ENCODE measurements at regions not wholly inside any gene's neighbourhood (a gene's known extent, or its start where the extent isn't known, plus 50 kb on each side); places are given as distances from the start of the nearest gene placed in this dataset.

DNA sequence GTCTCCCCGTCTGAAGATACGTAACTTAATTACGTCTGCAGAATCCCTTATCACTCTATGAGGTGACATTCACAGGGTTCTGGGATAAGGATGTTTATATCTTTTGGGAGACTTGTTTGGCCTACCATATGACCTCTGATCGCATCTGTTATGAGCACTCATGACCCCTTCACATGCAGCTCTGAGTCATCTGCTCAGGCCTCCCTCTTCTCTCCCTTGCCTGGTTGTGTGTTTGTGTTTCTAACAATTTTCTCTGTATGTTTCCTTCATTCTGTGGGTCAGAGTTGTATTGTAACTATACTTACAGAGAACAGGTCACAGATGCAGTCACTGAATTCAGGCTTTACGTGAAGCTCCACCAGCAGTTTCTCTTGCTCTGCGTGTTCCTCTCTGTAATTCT lies 330.6 kb downstream of the TENT4A start:
- H3K36me3 ChIP-seq (ENCODE audit: control insufficient read depth in 3 of 3, insufficient read depth in 2 of 3, low read depth in 1 of 3, low read length in 3 of 3) = no peaks in the 10 kb centered on the region
- no peak for FAIRE-seq
- no peaks in the 10 kb centered on the region for H3K4me1 ChIP-seq (ENCODE audit: control insufficient read depth in 3 of 3, insufficient read depth in 2 of 3, low read depth in 1 of 3, low read length in 2 of 3)
- no peak overlapping the region for H3K4me3 ChIP-seq (ENCODE audit: low read depth in 1 of 3, low read length in 3 of 3)
- no peak for DNase-seq
- WGBS, 3 donors = 65 to 79% (median 69%) methylated on average over 6 of the region's 6 CpGs
- H3K27me3 ChIP-seq (ENCODE audit: control insufficient read depth in 3 of 3, insufficient read depth in 3 of 3, low read length in 3 of 3) = no peaks in the 10 kb centered on the region
- H3K27ac ChIP-seq (ENCODE audit: low read depth in 1 of 3, low read length in 2 of 3) = no peak overlapping the region
- H3K9me3 ChIP-seq (ENCODE audit: control insufficient read depth in 2 of 2, insufficient read depth in 1 of 2, low read depth in 1 of 2, low read length in 1 of 2) = no peaks in the 10 kb centered on the region

DNA sequence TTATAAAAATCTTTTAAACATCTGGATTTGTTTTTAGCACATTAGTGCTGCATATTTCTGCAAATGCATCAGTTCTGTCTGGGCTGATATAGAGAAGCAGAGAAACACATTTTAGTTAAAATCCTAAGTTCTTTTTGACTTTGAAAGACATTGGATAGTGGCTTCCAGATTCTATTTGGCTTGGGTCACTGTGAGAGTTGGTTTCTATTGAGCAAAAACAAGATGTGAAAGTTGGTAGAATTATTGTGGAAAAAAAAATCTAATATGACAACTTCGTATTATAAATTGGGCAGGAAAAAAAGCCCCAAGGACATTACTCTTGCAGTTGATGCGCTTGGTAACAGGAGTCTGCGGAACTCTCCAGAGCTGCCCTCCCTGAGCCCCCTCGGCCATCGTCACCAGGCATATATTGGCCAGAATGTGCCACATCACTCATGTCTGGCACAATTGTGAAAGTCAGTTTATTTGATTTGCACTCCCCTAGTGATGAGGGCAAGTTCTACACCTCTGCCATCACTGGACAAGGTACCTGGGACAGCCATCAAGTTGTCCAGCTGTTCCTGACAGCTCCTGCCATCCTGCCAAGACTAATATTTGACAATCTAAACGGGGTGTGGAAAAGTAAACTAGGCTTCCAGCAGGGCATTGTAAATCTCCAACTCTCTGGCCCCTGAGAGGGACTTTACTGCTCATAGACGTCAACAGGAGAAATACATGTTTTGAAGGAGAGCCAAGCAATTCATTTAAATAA lies 334.5 kb downstream of the TENT4A start:
- DNase-seq (peak; percentile 20 to 46), FAIRE-seq (no peak)
- no peaks in the 10 kb centered on the region for H3K36me3 ChIP-seq (ENCODE audit: control insufficient read depth in 3 of 3, insufficient read depth in 2 of 3, low read depth in 1 of 3, low read length in 3 of 3)
- no peaks in the 10 kb centered on the region for H3K9me3 ChIP-seq (ENCODE audit: control insufficient read depth in 2 of 2, insufficient read depth in 1 of 2, low read depth in 1 of 2, low read length in 1 of 2)
- no peaks in the 10 kb centered on the region for H3K4me1 ChIP-seq (ENCODE audit: control insufficient read depth in 3 of 3, insufficient read depth in 2 of 3, low read depth in 1 of 3, low read length in 2 of 3)
- 42 to 69% (median 50%) methylated on average over 7 of the region's 7 CpGs for WGBS, 3 donors
- H3K27ac ChIP-seq (ENCODE audit: low read depth in 1 of 3, low read length in 2 of 3) = no peak overlapping the region
- no peak overlapping the region for H3K4me3 ChIP-seq (ENCODE audit: low read depth in 1 of 3, low read length in 3 of 3)
- H3K27me3 ChIP-seq (ENCODE audit: control insufficient read depth in 3 of 3, insufficient read depth in 3 of 3, low read length in 3 of 3) = no peaks in the 10 kb centered on the region

DNA sequence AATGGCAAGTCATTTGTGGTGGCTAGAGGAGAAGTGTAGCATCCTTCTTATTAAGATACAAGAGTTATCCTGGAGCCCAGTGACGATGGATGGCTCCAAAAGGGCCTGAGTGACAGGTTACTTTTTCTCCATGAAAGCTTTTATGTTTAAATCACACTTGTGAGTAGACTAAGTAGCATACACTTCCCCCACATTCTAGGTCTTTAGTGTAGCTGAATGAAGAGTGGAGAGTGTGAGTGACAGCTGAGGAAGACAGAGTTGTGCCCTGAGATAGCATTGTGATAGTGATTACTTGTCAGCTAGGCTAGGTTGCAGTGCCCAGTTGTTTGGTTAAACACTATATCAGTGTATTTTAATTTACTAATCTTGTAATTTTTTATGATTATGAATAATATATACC lies 337.8 kb downstream of the TENT4A start:
- FAIRE-seq (no peak), DNase-seq (no peak)
- no peaks in the 10 kb centered on the region for H3K27me3 ChIP-seq (ENCODE audit: control insufficient read depth in 3 of 3, insufficient read depth in 3 of 3, low read length in 3 of 3)
- peaks cover 0 to 3% of the 10 kb centered on the region in 2 donors for H3K9me3 ChIP-seq (ENCODE audit: control insufficient read depth in 2 of 2, insufficient read depth in 1 of 2, low read depth in 1 of 2, low read length in 1 of 2)
- H3K4me1 ChIP-seq (ENCODE audit: control insufficient read depth in 3 of 3, insufficient read depth in 2 of 3, low read depth in 1 of 3, low read length in 2 of 3) = no peaks in the 10 kb centered on the region
- WGBS, 3 donors = 74 to 79% (median 74%) methylated on average over 1 of the region's 1 CpG
- H3K4me3 ChIP-seq (ENCODE audit: low read depth in 1 of 3, low read length in 3 of 3) = no peak overlapping the region
- no peaks in the 10 kb centered on the region for H3K36me3 ChIP-seq (ENCODE audit: control insufficient read depth in 3 of 3, insufficient read depth in 2 of 3, low read depth in 1 of 3, low read length in 3 of 3)
- H3K27ac ChIP-seq (ENCODE audit: low read depth in 1 of 3, low read length in 2 of 3) = no peak overlapping the region

DNA sequence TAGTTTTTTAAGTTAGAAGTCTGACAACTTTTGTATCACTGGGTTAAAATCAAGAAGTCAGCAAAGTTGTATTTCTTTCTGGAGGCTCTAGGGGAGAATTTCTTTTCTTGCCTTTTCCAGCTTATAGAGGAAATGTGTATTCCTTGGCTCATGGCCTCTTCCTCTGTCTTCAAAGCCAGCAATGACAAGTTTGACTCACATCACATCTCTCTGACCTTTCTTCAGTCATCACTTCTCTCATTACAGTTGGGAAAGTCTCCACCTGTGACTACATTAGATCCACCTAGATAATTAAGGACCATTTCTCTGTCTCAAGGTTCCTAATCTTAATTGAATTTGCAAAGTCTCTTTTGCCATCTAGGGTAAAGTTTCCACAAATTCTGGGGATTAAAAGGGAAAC lies 339.9 kb downstream of the TENT4A start:
- Histone ChIP-seq H3K4me3 (ENCODE audit: low read depth in 1 of 3, low read length in 3 of 3) (no peak overlapping the region), H3K4me1 (ENCODE audit: control insufficient read depth in 3 of 3, insufficient read depth in 2 of 3, low read depth in 1 of 3, low read length in 2 of 3) (no peaks in the 10 kb centered on the region), H3K9me3 (ENCODE audit: control insufficient read depth in 2 of 2, insufficient read depth in 1 of 2, low read depth in 1 of 2, low read length in 1 of 2) (peaks cover 0 to 3% of the 10 kb centered on the region in 2 donors), H3K27me3 (ENCODE audit: control insufficient read depth in 3 of 3, insufficient read depth in 3 of 3, low read length in 3 of 3) (no peaks in the 10 kb centered on the region), H3K36me3 (ENCODE audit: control insufficient read depth in 3 of 3, insufficient read depth in 2 of 3, low read depth in 1 of 3, low read length in 3 of 3) (no peaks in the 10 kb centered on the region), H3K27ac (ENCODE audit: low read depth in 1 of 3, low read length in 2 of 3) (no peak overlapping the region)
- no peak for FAIRE-seq
- DNase-seq = no peak

DNA sequence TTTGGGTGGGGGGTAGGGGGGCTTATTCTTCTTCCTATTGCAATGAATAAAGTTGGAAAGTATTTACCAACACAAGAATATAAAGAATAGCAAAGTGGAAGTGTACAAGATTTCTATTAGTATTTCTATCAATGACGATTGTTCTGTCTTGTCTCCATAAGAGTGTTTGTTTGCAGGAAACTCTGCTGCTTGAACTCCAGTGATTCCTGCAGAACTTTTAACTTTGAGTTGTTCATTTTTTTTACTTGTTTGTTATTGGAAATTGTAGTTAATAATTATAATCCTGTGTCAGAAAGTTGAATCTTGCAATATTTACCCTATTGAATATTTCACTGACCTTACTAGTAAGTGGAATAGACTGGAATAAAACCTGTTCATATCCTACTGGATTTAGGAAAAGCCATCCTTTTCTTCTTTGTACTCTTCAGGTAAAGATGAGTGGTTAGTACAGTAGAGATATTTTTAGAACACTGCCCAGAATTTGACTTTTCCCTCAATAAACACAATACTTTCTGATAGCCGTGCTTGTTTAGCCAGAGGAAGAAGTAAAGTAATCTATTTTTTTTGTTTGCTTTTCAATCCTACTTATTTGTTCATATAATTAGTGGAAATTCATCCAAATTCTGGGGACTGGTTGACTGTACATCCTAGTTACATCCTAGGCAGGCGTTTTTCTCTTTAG lies 340.4 kb downstream of the TENT4A start:
- FAIRE-seq (no peak), DNase-seq (no peak)
- peaks cover 0 to 3% of the 10 kb centered on the region in 2 donors for H3K9me3 ChIP-seq (ENCODE audit: control insufficient read depth in 2 of 2, insufficient read depth in 1 of 2, low read depth in 1 of 2, low read length in 1 of 2)
- no peaks in the 10 kb centered on the region for H3K36me3 ChIP-seq (ENCODE audit: control insufficient read depth in 3 of 3, insufficient read depth in 2 of 3, low read depth in 1 of 3, low read length in 3 of 3)
- no peak overlapping the region for H3K4me3 ChIP-seq (ENCODE audit: low read depth in 1 of 3, low read length in 3 of 3)
- no peaks in the 10 kb centered on the region for H3K4me1 ChIP-seq (ENCODE audit: control insufficient read depth in 3 of 3, insufficient read depth in 2 of 3, low read depth in 1 of 3, low read length in 2 of 3)
- WGBS, 3 donors = 48 to 71% (median 53%) methylated on average over 3 of the region's 3 CpGs
- H3K27me3 ChIP-seq (ENCODE audit: control insufficient read depth in 3 of 3, insufficient read depth in 3 of 3, low read length in 3 of 3) = no peaks in the 10 kb centered on the region
- H3K27ac ChIP-seq (ENCODE audit: low read depth in 1 of 3, low read length in 2 of 3) = no peak overlapping the region

DNA sequence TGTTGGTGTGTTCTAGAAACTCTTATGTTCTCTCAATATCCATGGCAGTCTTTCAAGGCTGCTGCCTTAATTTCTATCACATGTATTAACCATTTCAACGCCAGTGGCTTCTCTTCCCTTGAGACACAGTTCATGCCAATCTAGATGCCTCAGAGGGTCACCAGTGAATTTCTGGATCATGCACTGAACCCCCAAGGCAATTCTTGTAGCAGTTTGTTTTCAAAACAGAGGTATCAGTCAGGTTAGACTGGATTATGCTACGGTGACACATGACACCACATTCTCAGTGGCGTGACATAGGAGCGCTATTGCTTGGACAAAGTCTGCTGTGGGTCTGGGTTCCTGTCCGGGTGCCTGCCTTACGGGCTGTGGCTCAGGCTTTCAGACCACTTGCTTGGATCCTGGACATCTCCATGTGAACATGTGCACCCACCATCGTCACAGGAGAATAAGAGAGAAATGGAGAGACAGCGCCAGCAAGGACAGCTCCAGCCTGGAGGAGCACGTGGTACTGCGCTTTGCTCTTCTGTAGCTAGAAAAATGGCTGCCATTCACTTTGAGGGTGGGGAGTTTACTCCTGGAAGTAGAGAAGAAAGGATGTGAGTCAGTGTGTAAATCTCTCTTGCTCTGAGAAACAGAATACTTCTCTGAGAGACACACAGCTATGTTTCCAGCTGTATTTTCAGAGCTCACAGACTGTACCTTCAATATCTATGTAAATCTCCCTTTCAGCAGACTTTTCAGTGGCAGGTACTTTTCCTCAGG lies 329.3 kb upstream of the ADCY2 start:
- 82 to 88% (median 82%) methylated on average over 10 of the region's 10 CpGs for WGBS, 3 donors
- FAIRE-seq (no peak), DNase-seq (no peak)

DNA sequence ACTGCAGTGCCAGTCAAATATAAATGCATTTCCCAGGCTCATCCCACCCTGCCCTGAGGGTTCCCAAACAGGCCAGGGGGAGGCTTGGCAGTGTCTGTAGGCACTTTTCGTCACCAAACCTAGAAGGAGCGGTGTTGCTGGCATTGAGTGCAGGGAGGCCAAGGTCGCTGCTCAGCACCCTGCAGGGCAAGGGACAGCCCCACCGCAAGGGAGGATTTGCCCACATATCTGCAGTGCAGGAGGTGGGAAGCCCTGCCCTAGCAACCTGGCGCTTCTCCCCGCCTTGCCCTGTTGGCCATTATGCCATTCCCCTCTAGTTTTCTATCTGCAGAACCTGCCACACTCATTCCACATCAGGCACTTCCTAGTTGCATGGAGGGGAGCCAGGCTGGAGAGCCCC lies 327.8 kb upstream of the ADCY2 start:
- WGBS, 3 donors = 83 to 91% (median 87%) methylated on average over 5 to 6 of the region's 6 CpGs
- DNase-seq = no peak
- no peak overlapping the region for H3K4me3 ChIP-seq (ENCODE audit: low read depth in 1 of 3, low read length in 3 of 3)

More for the DNA sequence above, 329.3 kb upstream of the ADCY2 start:
- Histone ChIP-seq H3K9me3 (ENCODE audit: control insufficient read depth in 2 of 2, insufficient read depth in 1 of 2, low read depth in 1 of 2, low read length in 1 of 2) (no peaks in the 10 kb centered on the region), H3K36me3 (ENCODE audit: control insufficient read depth in 3 of 3, insufficient read depth in 2 of 3, low read depth in 1 of 3, low read length in 3 of 3) (no peaks in the 10 kb centered on the region), H3K27me3 (ENCODE audit: control insufficient read depth in 3 of 3, insufficient read depth in 3 of 3, low read length in 3 of 3) (no peaks in the 10 kb centered on the region), H3K4me1 (ENCODE audit: control insufficient read depth in 3 of 3, insufficient read depth in 2 of 3, low read depth in 1 of 3, low read length in 2 of 3) (no peaks in the 10 kb centered on the region), H3K4me3 (ENCODE audit: low read depth in 1 of 3, low read length in 3 of 3) (no peak overlapping the region), H3K27ac (ENCODE audit: low read depth in 1 of 3, low read length in 2 of 3) (no peak overlapping the region)

DNA sequence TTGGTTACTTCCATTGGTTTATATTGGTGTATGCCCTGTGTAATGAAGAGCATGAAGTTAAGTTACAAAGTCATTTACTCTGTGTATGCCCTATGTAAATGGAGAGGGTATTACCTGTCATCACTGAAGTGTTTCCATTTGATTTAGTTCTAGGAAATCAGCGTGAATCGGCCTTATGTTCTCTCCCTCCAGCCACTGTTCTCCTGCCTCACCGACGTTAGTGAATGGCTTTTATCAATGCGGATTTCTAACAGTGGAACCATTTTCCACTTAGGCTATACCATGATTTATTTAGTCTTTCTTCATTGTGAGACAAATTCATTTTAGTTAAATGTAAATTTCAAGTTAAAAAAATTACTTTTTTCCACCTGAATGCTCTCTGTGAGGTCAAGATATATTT lies 327.0 kb upstream of the ADCY2 start:
- Histone ChIP-seq H3K9me3 (ENCODE audit: control insufficient read depth in 2 of 2, insufficient read depth in 1 of 2, low read depth in 1 of 2, low read length in 1 of 2) (no peaks in the 10 kb centered on the region), H3K4me3 (ENCODE audit: low read depth in 1 of 3, low read length in 3 of 3) (no peak overlapping the region), H3K4me1 (ENCODE audit: control insufficient read depth in 3 of 3, insufficient read depth in 2 of 3, low read depth in 1 of 3, low read length in 2 of 3) (no peaks in the 10 kb centered on the region), H3K27ac (ENCODE audit: low read depth in 1 of 3, low read length in 2 of 3) (no peak overlapping the region), H3K36me3 (ENCODE audit: control insufficient read depth in 3 of 3, insufficient read depth in 2 of 3, low read depth in 1 of 3, low read length in 3 of 3) (no peaks in the 10 kb centered on the region), H3K27me3 (ENCODE audit: control insufficient read depth in 3 of 3, insufficient read depth in 3 of 3, low read length in 3 of 3) (no peaks in the 10 kb centered on the region)
- 80 to 91% (median 83%) methylated on average over 5 of the region's 5 CpGs for WGBS, 3 donors
- DNase-seq = no peak
- FAIRE-seq = no peak

More for the DNA sequence above, 327.8 kb upstream of the ADCY2 start:
- no peaks in the 10 kb centered on the region for H3K36me3 ChIP-seq (ENCODE audit: control insufficient read depth in 3 of 3, insufficient read depth in 2 of 3, low read depth in 1 of 3, low read length in 3 of 3)
- H3K27ac ChIP-seq (ENCODE audit: low read depth in 1 of 3, low read length in 2 of 3) = no peak overlapping the region
- H3K4me1 ChIP-seq (ENCODE audit: control insufficient read depth in 3 of 3, insufficient read depth in 2 of 3, low read depth in 1 of 3, low read length in 2 of 3) = no peaks in the 10 kb centered on the region
- H3K9me3 ChIP-seq (ENCODE audit: control insufficient read depth in 2 of 2, insufficient read depth in 1 of 2, low read depth in 1 of 2, low read length in 1 of 2) = no peaks in the 10 kb centered on the region
- no peak for FAIRE-seq
- H3K27me3 ChIP-seq (ENCODE audit: control insufficient read depth in 3 of 3, insufficient read depth in 3 of 3, low read length in 3 of 3) = no peaks in the 10 kb centered on the region
